DND-41 (cell line): ENCODE measurements at regions not wholly inside any gene's neighbourhood (a gene's known extent, or its start where the extent isn't known, plus 50 kb on each side); places are given as distances from the start of the nearest gene placed in this dataset.

Experiments
- ATAC-seq: fragments of 200-7000 bp; cut with Tn5 transposase; 3 replicates; pipeline ENCODE4 v1.9.1; 2021; ENCODE audit warnings: low read depth; ENCODE audit not compliant: insufficient read depth
- DNase-seq: peaks from one replicate; pipeline ENCODE4 v3.0.0-alpha.2; 2020
- H2AFZ ChIP-seq: 2 replicates; pipeline ENCODE4 v1.6.0; 2012; ENCODE audit warnings: low read depth, low read length
- H3K27ac ChIP-seq: 2 replicates; pipeline ENCODE4 v1.5.1; 2012; ENCODE audit warnings: low read length, inconsistent platforms
- H3K27me3 ChIP-seq: fragments of 200-600 bp; sonication (generic); 2 replicates; pipeline ENCODE4 v1.6.0; 2012; ENCODE audit warnings: low read length, mild to moderate bottlenecking, inconsistent platforms; ENCODE audit not compliant: insufficient read depth, poor library complexity
- H3K36me3 ChIP-seq: 2 replicates; pipeline ENCODE4 v1.5.1; 2012; ENCODE audit warnings: low read length, inconsistent platforms; ENCODE audit not compliant: insufficient read depth
- H3K4me1 ChIP-seq: 2 replicates; pipeline ENCODE4 v1.5.1; 2012; ENCODE audit warnings: mild to moderate bottlenecking, low read length; ENCODE audit not compliant: insufficient read depth
- H3K4me2 ChIP-seq: 2 replicates; pipeline ENCODE4 v1.6.0; 2012; ENCODE audit warnings: mild to moderate bottlenecking, moderate library complexity, low read length, inconsistent platforms; ENCODE audit not compliant: insufficient read depth
- H3K4me3 ChIP-seq, 2 experiments: fragments of 200-600 bp in 1 of 2; shearing (Covaris generic) in 1 of 2; 2 replicates each; pipeline ENCODE4 v1.5.1; 2012 to 2016; ENCODE audit warnings: inconsistent platforms in 2 of 2, low read length in 2 of 2, mild to moderate bottlenecking in 2 of 2, low read depth in 1 of 2, moderate library complexity in 1 of 2
- H3K79me2 ChIP-seq: 2 replicates; pipeline ENCODE4 v1.6.0; 2012; ENCODE audit warnings: low read length, inconsistent platforms; ENCODE audit not compliant: insufficient read depth
- H3K9ac ChIP-seq: 2 replicates; pipeline ENCODE4 v1.6.0; 2012; ENCODE audit warnings: low read depth, mild to moderate bottlenecking, inconsistent platforms, low read length, moderate library complexity
- H3K9me3 ChIP-seq: 2 replicates; pipeline ENCODE4 v1.5.1; 2012; ENCODE audit warnings: low read length, moderate library complexity, mild to moderate bottlenecking, inconsistent platforms; ENCODE audit not compliant: insufficient read depth, severe bottlenecking
- H4K20me1 ChIP-seq: 2 replicates; pipeline ENCODE4 v1.6.0; 2012; ENCODE audit warnings: low read length; ENCODE audit not compliant: insufficient read depth
- CTCF ChIP-seq: IDR thresholded peaks from 2 replicates; pipeline ENCODE4 v1.5.1; 2012; ENCODE audit warnings: borderline replicate concordance, low read length, moderate library complexity, mild to moderate bottlenecking; ENCODE audit not compliant: poor library complexity, severe bottlenecking; ENCODE audit errors: extremely low read depth
- EZH2 ChIP-seq: IDR thresholded peaks from 3 replicates; pipeline ENCODE4 v1.6.1; 2012; ENCODE audit warnings: borderline replicate concordance, low read depth, mild to moderate bottlenecking, moderate library complexity, low read length, inconsistent platforms; ENCODE audit not compliant: severe bottlenecking

GRCh38 chr4:170526471-170526870 lies 436.7 kb upstream of the AADAT start:
- no peak for TF ChIP-seq CTCF
- DNase-seq (no peak), ATAC-seq (no peak)
- Histone ChIP-seq H3K9ac (no peak overlapping the region), H3K79me2 (no peaks in the 10 kb centered on the region), H3K4me3 (no peak overlapping the region), H3K27me3 (no peaks in the 10 kb centered on the region), H3K27ac (no peak overlapping the region), H3K4me1 (no peaks in the 10 kb centered on the region), H2AFZ (no peak overlapping the region), H4K20me1 (no peaks in the 10 kb centered on the region), H3K4me2 (no peak overlapping the region), H3K36me3 (no peaks in the 10 kb centered on the region), H3K9me3 (no peaks in the 10 kb centered on the region)

GRCh38 chr4:170522427-170522970 lies 432.7 kb upstream of the AADAT start:
- Histone ChIP-seq H4K20me1 (no peaks in the 10 kb centered on the region), H3K9me3 (no peaks in the 10 kb centered on the region), H3K79me2 (no peaks in the 10 kb centered on the region), H3K4me1 (no peaks in the 10 kb centered on the region), H3K4me2 (no peak overlapping the region), H3K9ac (no peak overlapping the region), H3K27ac (no peak overlapping the region), H3K4me3 (no peak overlapping the region), H3K36me3 (no peaks in the 10 kb centered on the region), H2AFZ (no peak overlapping the region), H3K27me3 (no peaks in the 10 kb centered on the region)
- TF ChIP-seq EZH2, result no peak
- TF ChIP-seq CTCF, result no peak
- ATAC-seq, result no peak
- DNase-seq, result no peak

- H3K4me2 ChIP-seq, result peak overlapping the region; percentile 60
- H3K4me3 ChIP-seq, result peak overlapping the region in 1 of 2 experiments; percentile 51; a peak in 1 of 4 replicates
- H3K27me3 ChIP-seq, result no peaks in the 10 kb centered on the region
- no peak overlapping the region for H2AFZ ChIP-seq
- DNase-seq (no peak), ATAC-seq (no peak)
- H3K79me2 ChIP-seq, result no peaks in the 10 kb centered on the region
- no peaks in the 10 kb centered on the region for H4K20me1 ChIP-seq
- TF ChIP-seq CTCF (no peak), EZH2 (no peak)
- H3K36me3 ChIP-seq, result no peaks in the 10 kb centered on the region
- H3K27ac ChIP-seq, result no peak overlapping the region
- H3K9ac ChIP-seq, result no peak overlapping the region
- no peaks in the 10 kb centered on the region for H3K9me3 ChIP-seq
- peaks cover 4% of the 10 kb centered on the region; the same call in 1 of the 2 replicates for H3K4me1 ChIP-seq
Measured at GRCh38 chr4:170497689-170498088, 407.9 kb upstream of the AADAT start.

GRCh38 chr4:170497112-170497511 lies 407.4 kb upstream of the AADAT start:
- ATAC-seq, result peak; percentile 89
- H3K9ac ChIP-seq, result 0 out of 2 replicates have a peak overlapping the region, but pooled peaks have one; percentile 15

More at GRCh38 chr4:170497112-170497511, 407.4 kb upstream of the AADAT start:
- TF ChIP-seq CTCF (peak; percentile 33), EZH2 (no peak)
- Histone ChIP-seq H3K36me3 (no peaks in the 10 kb centered on the region), H3K27ac (no peak overlapping the region), H3K27me3 (no peaks in the 10 kb centered on the region), H3K9me3 (no peaks in the 10 kb centered on the region), H4K20me1 (no peaks in the 10 kb centered on the region), H3K79me2 (no peaks in the 10 kb centered on the region), H3K4me1 (peaks cover 4% of the 10 kb centered on the region; the same call in 1 of the 2 replicates), H3K4me3 (peak overlapping the region in 1 of 2 experiments; percentile 51; a peak in 2 of 4 replicates), H2AFZ (peak overlapping the region; percentile 50), H3K4me2 (peak overlapping the region; percentile 60)
- peak; percentile 9 for DNase-seq
